GM06990 (cell line): ENCODE measurements at regions not wholly inside any gene's neighbourhood (a gene's known extent, or its start where the extent isn't known, plus 50 kb on each side); places are given as distances from the start of the nearest gene placed in this dataset.

Source experiments
- DNase-seq: peaks from one replicate; pipeline ENCODE4 v3.0.0-alpha.2; 2011; ENCODE audit not compliant: insufficient read length; ENCODE audit errors: extremely low read depth
- H3K27me3 ChIP-seq: replicated peaks from 2 replicates; pipeline ENCODE4 v1.6.0; 2011; ENCODE audit warnings: low read length; ENCODE audit not compliant: control insufficient read depth, insufficient read depth
- H3K36me3 ChIP-seq: 2 replicates; pipeline ENCODE4 v1.5.1; 2011; ENCODE audit warnings: low read length; ENCODE audit not compliant: control insufficient read depth, insufficient read depth
- H3K4me3 ChIP-seq: replicated peaks from 2 replicates; pipeline ENCODE4 v1.5.1; 2011; ENCODE audit warnings: low read depth, mild to moderate bottlenecking, control low read depth, low read length
- TF ChIP-seq, protein P1 (sequence below): IDR thresholded peaks from 2 replicates; pipeline ENCODE4 v1.5.1; 2011; ENCODE audit warnings: low read length, control low read depth, mild to moderate bottlenecking, inconsistent platforms; ENCODE audit not compliant: insufficient read depth, poor library complexity, severe bottlenecking

DNA sequence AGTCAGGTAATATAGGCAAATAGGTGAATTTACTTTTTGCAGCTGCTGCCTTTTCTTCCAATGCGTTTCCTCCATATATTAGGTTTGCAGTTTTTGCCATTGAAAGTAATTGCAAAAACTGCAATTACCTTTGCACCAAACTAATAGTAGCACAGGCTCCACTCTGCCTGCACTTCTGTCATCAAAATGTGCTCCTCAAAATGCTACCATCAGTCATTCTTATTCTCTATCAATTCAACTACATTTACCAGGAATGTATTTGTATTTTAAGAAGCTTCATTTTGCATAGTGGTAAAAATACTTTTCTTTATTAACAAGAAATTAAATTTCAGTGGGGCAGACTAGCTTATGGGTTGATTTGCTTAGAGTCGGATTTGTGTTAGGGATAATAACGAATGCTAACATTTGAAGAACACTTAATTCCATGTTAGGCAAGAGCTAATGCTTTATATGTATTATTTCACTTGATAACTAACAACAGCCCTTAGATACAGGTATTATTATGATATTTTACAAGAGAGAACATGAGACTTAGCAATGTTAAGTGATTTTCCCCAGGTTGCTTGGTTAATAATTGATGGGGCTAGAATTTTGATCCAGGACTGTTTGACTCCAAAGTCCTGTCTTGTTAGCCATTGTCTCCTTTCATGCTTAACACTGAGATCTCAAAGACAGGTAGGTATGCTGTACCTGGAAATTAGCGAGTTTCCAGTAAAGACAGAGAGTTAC is 300.4 kb downstream of the MAN2A1 start:
- Histone ChIP-seq H3K36me3 (no peaks in the 10 kb centered on the region), H3K4me3 (no peak overlapping the region)

DNA sequence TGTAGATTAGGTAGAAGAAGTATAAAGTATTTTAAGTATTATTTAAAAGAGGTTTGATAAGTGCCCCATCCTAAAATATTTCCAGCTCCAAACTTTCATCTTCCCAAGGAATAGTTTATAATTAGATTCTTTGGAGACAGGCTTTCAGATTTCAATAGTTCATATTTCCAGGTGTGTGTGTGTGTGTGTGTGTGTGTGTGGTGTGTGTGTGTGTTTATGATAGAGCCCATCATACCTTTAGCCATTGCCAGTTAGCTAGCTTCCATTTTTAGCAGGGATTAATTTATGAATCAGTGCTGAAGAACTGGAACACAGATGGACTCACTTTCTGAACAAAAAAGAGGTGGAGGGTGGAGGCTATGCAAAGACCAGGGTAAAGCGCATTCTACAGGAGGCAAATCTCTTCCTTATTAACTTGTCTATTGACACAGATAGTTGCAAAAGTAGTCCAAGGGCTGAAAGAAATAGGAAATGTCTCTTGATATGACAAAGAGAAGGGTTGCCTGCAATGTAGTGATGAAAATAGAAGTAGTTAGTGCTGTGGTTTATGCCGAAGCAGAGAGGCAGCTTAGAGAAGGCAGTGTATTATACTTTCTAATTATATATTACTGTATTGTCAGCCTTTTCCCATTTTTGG is 301.1 kb downstream of the MAN2A1 start:
- TF ChIP-seq, protein P1, sequence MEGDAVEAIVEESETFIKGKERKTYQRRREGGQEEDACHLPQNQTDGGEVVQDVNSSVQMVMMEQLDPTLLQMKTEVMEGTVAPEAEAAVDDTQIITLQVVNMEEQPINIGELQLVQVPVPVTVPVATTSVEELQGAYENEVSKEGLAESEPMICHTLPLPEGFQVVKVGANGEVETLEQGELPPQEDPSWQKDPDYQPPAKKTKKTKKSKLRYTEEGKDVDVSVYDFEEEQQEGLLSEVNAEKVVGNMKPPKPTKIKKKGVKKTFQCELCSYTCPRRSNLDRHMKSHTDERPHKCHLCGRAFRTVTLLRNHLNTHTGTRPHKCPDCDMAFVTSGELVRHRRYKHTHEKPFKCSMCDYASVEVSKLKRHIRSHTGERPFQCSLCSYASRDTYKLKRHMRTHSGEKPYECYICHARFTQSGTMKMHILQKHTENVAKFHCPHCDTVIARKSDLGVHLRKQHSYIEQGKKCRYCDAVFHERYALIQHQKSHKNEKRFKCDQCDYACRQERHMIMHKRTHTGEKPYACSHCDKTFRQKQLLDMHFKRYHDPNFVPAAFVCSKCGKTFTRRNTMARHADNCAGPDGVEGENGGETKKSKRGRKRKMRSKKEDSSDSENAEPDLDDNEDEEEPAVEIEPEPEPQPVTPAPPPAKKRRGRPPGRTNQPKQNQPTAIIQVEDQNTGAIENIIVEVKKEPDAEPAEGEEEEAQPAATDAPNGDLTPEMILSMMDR: no peak
- Histone ChIP-seq H3K4me3 (no peak overlapping the region), H3K27me3 (no peaks in the 10 kb centered on the region), H3K36me3 (no peaks in the 10 kb centered on the region)
- no peak for DNase-seq

More for the DNA sequence above, 300.4 kb downstream of the MAN2A1 start:
- H3K27me3 ChIP-seq: no peaks in the 10 kb centered on the region
- TF ChIP-seq, protein P1: no peak
- no peak for DNase-seq

DNA sequence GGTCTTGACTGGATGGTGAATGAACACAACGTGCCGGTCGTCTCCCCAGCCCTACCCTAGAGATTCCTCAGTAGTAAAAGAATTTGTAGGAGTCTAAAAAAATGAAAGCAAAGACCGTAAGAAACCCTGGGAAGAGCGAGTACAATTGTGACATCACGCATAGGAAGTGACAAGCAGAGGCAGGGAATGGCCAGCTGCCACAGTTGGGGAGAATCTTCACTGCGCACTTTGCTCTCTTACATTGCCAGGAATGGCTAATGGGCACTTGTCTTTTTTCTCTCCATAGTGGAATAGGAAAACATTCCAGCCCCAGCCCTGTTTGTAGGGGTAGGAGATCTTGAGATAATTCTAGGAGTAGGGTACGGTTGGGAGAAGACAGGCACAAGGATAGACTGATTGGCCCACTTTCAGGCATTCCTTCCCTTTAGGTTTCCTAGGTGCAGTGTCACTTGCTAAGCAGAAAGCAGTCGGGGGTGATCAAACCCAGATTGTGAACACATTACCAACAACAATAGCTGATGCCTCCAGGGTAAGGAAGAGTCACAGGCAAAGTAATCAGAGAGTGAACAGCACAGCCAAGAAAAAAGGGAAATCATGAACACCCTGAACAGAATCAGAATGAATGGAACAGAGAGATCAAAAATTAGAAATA is 302.7 kb downstream of the MAN2A1 start:
- DNase-seq: no peak
- TF ChIP-seq, protein P1: no peak
- H3K36me3 ChIP-seq: no peaks in the 10 kb centered on the region

DNA sequence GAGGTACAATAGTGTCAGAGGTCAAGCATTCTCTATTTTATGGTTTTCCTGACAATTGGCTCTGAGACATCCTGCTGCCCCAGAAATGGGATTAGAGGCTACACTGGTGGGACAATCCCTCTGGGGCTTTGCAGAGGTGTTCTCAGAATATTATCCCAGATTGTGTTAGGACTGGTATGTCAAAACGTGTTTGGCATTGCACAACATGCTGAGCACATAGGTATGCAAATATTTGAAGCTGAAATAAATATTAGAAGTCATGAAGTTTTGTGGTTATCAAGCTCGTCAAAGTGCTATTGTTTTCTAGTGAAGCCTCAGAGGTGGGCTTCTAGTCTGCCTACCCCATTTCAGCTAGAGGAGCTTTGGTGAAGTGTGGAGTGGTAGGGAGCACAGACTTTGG is 304.4 kb downstream of the MAN2A1 start:
- no peak for DNase-seq
- no peak overlapping the region for H3K4me3 ChIP-seq
- H3K27me3 ChIP-seq: no peaks in the 10 kb centered on the region
- TF ChIP-seq, protein P1: no peak
- no peaks in the 10 kb centered on the region for H3K36me3 ChIP-seq

More for the DNA sequence above, 302.7 kb downstream of the MAN2A1 start:
- Histone ChIP-seq H3K4me3 (no peak overlapping the region), H3K27me3 (no peaks in the 10 kb centered on the region)

DNA sequence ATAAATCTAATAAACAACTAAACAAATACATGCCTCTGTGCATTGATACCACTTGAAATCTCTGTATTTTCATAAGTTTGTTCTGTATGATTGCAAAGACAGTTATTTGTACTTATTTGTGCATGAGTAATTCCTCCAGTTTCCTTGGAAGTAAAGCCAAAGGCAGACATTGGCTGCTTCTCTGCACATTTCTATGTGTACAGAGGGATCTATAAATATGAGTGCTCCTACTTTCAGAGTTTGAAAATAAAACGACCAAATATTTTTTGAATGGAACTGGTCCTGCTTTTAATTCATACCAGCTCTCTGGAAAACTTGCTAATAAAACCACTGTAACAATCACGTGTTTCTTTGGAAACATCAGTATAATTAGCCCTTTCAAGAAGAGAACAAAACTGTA is 306.5 kb downstream of the MAN2A1 start:
- no peak for DNase-seq
- no peaks in the 10 kb centered on the region for H3K27me3 ChIP-seq
- no peaks in the 10 kb centered on the region for H3K36me3 ChIP-seq
- TF ChIP-seq, protein P1: no peak
- H3K4me3 ChIP-seq: no peak overlapping the region
